ENCODE measurements at regions not wholly inside any gene's neighbourhood (a gene's known extent, or its start where the extent isn't known, plus 50 kb on each side); places are given as distances from the start of the nearest gene placed in this dataset.

- TF ChIP-seq ZNF570 (CRISPR knock-in tag; IDR thresholded peaks at IDR 0.05; ENCODE audit: borderline replicate concordance) (no peak), HNRNPL (IDR thresholded peaks at IDR 0.05; ENCODE audit: low read depth, low read length) (no peak), KDM2A (CRISPR knock-in tag; IDR thresholded peaks at IDR 0.05; ENCODE audit: borderline replicate concordance, low read depth) (no peak), ZMYM2 (CRISPR knock-in tag; IDR thresholded peaks at IDR 0.05) (no peak), NFE2 (CRISPR knock-in tag; IDR thresholded peaks at IDR 0.05) (no peak), KMT2A (CRISPR knock-in tag; IDR thresholded peaks at IDR 0.05) (no peak), RXRB (CRISPR knock-in tag; IDR thresholded peaks at IDR 0.05; ENCODE audit: borderline replicate concordance) (no peak), ZKSCAN8 (CRISPR knock-in tag; IDR thresholded peaks at IDR 0.05; ENCODE audit: borderline replicate concordance) (no peak), ZNF326 (CRISPR knock-in tag; IDR thresholded peaks at IDR 0.05; ENCODE audit: borderline replicate concordance) (no peak), NONO (IDR thresholded peaks at IDR 0.05) (no peak), NONO (CRISPR knock-in tag; conservative IDR thresholded peaks at IDR 0.05) (no peak), SIX4 (CRISPR knock-in tag; IDR thresholded peaks at IDR 0.05) (no peak), ZSCAN21 (CRISPR knock-in tag; IDR thresholded peaks at IDR 0.05; ENCODE audit: borderline replicate concordance) (no peak), SMYD3 (CRISPR knock-in tag; IDR thresholded peaks at IDR 0.05) (no peak), GTF3A (CRISPR knock-in tag; conservative IDR thresholded peaks at IDR 0.05) (no peak), KMT2B (CRISPR knock-in tag; IDR thresholded peaks at IDR 0.05) (no peak), KDM5A (IDR thresholded peaks at IDR 0.05; ENCODE audit: borderline replicate concordance, low read length) (no peak), ZBTB33 (CRISPR knock-in tag; IDR thresholded peaks at IDR 0.05) (no peak), PAX8 (CRISPR knock-in tag; IDR thresholded peaks at IDR 0.05; ENCODE audit: borderline replicate concordance) (no peak), ISL2 (CRISPR knock-in tag; IDR thresholded peaks at IDR 0.05) (no peak), CC2D1A (CRISPR knock-in tag; IDR thresholded peaks at IDR 0.05) (no peak)
- Histone ChIP-seq H3K9me3 (ENCODE audit: low read length) (no peaks in the 10 kb centered on the region), H4K20me1 (ENCODE audit: insufficient read depth, low read length) (no peaks in the 10 kb centered on the region), H3K27ac (ENCODE audit: extremely low read length, insufficient read depth, low read length) (no peak overlapping the region), H2AFZ (ENCODE audit: low read length) (no peak overlapping the region), H3K4me3 (replicated peaks in 1 of 3; ENCODE audit: insufficient read depth in 1 of 3, low read depth in 2 of 3, low read length in 3 of 3) (0 out of 6 replicates have a peak overlapping the region, but pooled peaks of 1 of the 3 experiments have one; percentile 2), H3K4me1 (ENCODE audit: insufficient read depth, low read length) (peaks cover 77% of the 10 kb centered on the region), H3K79me2 (ENCODE audit: insufficient read depth, low read length) (no peaks in the 10 kb centered on the region), H3K4me2 (ENCODE audit: low read depth, low read length) (peak overlapping the region; percentile 37), H3K36me3 (replicated peaks in 1 of 2; ENCODE audit: control insufficient read depth in 1 of 2, insufficient read depth in 2 of 2, low read length in 2 of 2) (no peaks in the 10 kb centered on the region), H3K27me3 (ENCODE audit: control insufficient read depth in 1 of 2, insufficient read depth in 2 of 2, low read length in 2 of 2) (peaks cover 2 to 17% of the 10 kb centered on the region in 2 experiments; a peak in 2 of 5 replicates), H3K9ac (ENCODE audit: insufficient read depth, low read depth, low read length) (no peak overlapping the region)
- CTCF ChIA-PET (ENCODE audit: low intra/inter-chr PET ratio, low total read pairs) = no interaction called here
- no peak for FAIRE-seq
- POLR2A ChIA-PET = no interaction called here
- intact Hi-C loops (cut with micrococcal nuclease; ENCODE audit: unreplicated experiment) = no loop called here
- ATAC-seq = no peak
- DNase-seq (ENCODE audit: low spot score) = no peak
- in situ Hi-C loops (cut with HindIII; ENCODE audit: extremely low pct_ligation_motif_present, low pct_unique_long_range_greater_than_20kb) = no loop called here
- BruUV-seq (replicated peaks) = no TSS peak
- WGBS (ENCODE audit: low lambda C conversion rate) = 47% methylated on average over 11 of the region's 11 CpGs
Observed at GRCh38 chr11:45393826-45394225, 107.7 kb upstream of the SYT13 start.
